NCI-H460 (cell line): ENCODE measurements at regions not wholly inside any gene's neighbourhood (a gene's known extent, or its start where the extent isn't known, plus 50 kb on each side); places are given as distances from the start of the nearest gene placed in this dataset.

Experiments
- DNase-seq: peaks from one replicate; pipeline ENCODE4 v3.0.0-alpha.2; 2016; ENCODE audit warnings: low read depth; ENCODE audit errors: extremely low read depth

DNA sequence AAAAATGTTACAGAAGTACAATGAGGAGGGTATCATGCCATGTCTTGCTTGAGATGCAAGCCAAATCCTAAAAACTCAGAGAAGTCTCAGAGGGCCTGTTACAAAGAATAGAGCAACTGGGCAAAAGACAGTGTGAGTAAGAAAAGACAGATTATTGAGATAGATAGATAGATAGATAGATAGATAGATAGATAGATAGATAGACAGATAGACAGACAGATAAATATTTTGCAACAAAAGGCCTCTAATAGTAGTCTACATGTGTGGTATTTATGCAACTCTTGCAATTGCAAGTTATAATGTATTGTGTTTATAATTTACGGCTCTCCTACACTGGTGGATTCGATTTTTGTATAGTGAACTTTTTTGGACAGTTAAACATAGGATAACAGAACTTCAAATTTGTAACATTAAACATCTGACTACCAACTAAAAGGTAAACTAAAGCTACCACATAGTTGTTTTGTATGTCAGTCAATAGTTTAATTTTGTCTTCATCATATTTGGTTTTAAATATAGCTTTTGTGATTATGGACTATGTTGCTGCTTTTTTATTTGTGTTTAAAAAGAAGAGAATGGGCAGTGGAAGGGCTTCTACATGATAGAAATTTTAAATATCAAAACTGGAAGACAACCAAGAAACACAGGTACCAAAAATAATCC lies 740.7 kb upstream of the LRRTM4 start:
- no peak for DNase-seq

- DNase-seq: no peak
These were observed 741.4 kb upstream of the LRRTM4 start for GRCh38 chr2:78263571-78263970.

DNA sequence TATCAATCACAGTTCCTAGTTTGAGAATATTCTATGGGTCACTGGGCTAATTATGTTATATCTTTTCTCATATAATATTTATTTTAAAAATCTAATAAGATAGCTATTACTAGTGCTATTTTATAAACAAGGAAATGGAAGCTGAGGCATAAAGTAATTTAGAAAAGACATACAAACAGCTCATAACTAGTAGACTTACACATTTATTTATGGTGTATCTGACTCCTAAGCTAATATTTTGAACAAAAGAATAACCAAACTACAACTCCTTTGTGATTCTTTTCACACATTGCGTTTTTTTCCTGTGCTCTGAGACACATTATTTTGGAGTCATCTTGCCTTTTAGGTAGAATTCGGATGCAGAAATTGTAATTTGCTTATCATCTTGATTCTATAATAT lies 742.0 kb upstream of the LRRTM4 start:
- no peak for DNase-seq

DNA sequence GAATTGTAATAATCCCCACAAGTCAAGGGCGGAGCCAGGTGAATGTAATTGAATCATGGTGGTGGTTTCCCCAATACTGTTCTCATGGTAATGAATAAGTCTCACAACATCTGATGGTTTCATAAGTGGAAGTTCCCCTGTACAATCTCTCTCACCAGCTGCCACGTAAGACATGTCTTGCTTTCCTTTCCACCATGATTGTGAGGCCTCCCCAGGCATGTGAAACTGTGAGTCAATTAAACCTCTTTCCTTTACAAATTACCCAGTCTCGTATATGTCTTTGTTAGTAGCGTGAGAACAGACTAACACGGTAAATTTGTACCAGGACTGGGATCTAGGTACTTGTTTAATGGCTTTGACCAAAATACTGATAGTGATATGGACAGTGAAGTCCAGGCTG lies 744.3 kb upstream of the REG3G start:
- DNase-seq: no peak

- no peak for DNase-seq
These were observed 734.8 kb upstream of the REG3G start for GRCh38 chr2:78290581-78291214.

- no peak for DNase-seq
These were observed 731.7 kb upstream of the REG3G start for GRCh38 chr2:78293768-78294167.

- no peak for DNase-seq
These were observed 724.2 kb upstream of the REG3G start for GRCh38 chr2:78301166-78301789.

DNA sequence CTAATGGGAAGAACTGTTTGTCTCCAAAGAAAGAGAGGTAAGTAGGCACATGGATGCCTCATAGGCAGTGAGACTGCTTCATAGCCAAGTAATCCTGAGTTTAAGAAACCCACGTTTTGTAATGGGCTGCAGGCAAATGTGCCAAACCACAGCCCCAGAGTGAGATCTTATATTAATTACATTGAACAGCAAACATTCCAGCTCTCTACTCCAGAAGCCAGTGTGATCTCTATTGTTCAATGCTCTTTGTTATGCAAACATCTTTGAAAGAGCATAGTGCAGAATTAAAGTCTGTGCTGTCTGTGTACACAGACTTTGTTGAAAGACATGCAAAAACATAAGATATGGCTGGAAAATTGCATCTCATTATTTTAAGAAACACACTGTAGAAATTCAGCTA lies 720.8 kb upstream of the REG3G start:
- DNase-seq: no peak

- no peak for DNase-seq
These were observed 716.0 kb upstream of the REG3G start for GRCh38 chr2:78309460-78309859.

GRCh38 chr2:78315368-78315767 lies 710.1 kb upstream of the REG3G start:
- DNase-seq: no peak

- DNase-seq: no peak
These were observed 707.2 kb upstream of the REG3G start for GRCh38 chr2:78318275-78318674.

GRCh38 chr2:78330193-78330592 lies 695.3 kb upstream of the REG3G start:
- DNase-seq: no peak

- DNase-seq: peak; percentile 15
These were observed 674.3 kb upstream of the REG3G start for GRCh38 chr2:78351208-78351607.

GRCh38 chr2:78353168-78353567 lies 672.3 kb upstream of the REG3G start:
- no peak for DNase-seq

- DNase-seq: no peak
These were observed 669.5 kb upstream of the REG3G start for GRCh38 chr2:78355967-78356366.

DNA sequence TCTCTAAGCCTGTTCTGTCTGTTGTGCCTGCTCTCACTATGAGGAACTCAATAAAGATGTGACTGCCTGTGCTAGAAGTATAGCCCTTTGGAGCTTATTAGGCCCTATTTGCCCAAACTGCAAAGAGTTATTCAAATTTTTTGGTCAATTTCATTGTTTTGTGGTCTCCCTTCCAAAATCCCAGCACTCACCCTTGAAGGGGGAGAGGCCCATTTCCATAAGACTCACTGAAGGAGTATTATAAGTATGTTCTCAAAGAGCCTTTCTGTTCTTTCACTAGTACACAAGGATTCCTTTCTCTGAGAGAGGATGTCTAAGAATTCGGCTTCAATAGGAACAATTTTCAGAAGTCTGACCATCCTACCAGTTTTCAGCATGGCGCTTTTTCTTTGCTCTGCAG lies 641.9 kb upstream of the REG3G start:
- no peak for DNase-seq

GRCh38 chr2:78397198-78397597 lies 628.3 kb upstream of the REG3G start:
- DNase-seq: no peak

DNA sequence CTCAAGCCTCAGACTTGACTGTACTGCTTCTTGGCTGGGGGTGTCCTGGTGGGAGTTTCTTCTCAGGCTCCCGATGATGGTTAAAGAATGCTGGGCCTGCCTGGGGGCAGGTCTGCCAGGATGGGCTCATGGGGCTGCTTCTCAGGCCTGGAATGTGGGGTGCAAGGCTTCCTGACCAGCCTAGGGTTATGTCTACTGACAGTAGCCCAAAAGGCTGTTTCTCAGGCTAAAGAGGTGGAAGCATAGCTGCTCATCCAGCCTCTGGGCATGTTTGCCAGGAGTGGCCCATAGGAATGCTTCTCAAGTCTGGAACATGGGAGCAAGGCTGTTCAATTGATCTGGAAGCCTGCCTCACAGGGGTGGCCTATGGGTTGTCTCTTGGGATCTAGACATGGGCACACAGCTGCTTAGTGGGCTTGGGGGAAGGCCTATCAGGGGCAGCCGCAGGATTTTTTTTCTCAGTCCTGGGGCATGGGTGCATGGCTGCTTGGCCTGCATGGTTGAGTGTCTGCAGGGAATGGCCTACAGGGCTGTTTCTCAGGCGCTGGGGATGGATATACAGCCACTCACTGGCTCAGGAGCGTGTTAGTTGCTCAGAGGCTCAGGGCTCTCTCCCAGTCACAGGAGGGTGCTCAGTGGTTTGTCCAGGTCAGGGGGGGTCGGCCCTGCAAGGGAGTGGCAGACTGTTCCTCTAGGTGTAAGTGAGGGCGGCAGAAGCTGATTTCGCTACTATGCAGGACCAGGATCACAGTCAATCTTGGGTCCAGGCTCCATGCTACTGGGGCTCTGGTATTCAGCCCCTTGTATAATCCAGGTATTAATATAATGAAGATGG lies 617.3 kb upstream of the REG3G start:
- DNase-seq: no peak

DNA sequence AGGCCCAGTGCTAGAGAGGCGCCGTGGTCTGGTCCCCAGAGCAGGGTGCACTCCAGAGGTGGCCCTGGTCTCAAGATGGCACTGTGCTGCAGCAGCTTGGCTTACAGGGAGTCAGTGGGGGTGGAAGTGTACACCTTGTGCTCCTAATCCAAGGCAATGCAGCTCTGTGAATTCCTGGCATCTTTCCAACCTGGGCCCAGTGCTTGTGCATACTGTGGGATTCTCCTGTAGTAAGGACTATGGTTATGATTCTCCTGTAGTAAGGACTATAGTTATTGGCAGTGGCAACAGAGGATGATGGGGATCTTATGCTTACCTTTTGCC lies 616.7 kb upstream of the REG3G start:
- DNase-seq: no peak

- no peak for DNase-seq
These were observed 614.2 kb upstream of the REG3G start for GRCh38 chr2:78411303-78411702.

DNA sequence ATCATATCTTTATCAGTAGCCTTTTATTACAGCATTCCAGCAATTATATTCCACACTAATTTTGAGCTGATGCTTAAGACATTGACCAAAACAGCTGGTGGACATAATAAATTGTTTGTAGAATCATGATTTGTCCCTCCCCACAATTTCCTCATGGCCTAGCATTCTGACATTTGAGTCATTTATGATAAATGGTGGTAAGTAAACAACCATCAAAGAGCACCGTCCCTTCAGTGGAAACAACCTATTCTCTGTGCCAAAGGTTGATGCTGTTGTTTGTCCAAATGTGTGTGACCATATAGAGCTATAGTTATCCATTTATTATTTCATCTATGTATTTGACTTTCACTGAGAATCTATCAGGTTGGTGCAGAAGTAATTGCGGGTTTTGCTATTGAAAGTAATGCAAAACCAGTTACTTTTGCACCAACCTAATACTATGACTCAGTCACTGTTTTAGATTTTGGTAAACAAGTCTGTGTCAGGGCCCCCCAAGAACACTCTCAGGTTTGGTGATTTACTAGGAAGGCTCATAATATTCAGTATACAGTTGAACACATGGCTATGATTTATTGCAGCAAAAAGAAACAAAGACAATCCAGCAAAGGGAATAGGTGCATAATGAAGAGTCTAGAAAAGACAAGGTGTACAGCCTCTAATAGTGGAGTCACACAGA lies 608.7 kb upstream of the REG3G start:
- DNase-seq: peak; percentile 23
